ENCODE measurements at regions not wholly inside any gene's neighbourhood (a gene's known extent, or its start where the extent isn't known, plus 50 kb on each side); places are given as distances from the start of the nearest gene placed in this dataset.
"Not testable (repeated sequence)": the region's sequence is repeated elsewhere in the genome, so short reads cannot be mapped to it uniquely, and the experiment has no call there.

- TF ChIP-seq EZH2 (IDR thresholded peaks at IDR 0.05; ENCODE audit: low read depth, low read length, severe bottlenecking); PHF8 (conservative IDR thresholded peaks at IDR 0.05; ENCODE audit: low read depth, low read length); SIX5 (IDR thresholded peaks at IDR 0.05; ENCODE audit: low read depth, low read length); SP4 (IDR thresholded peaks at IDR 0.05; ENCODE audit: low read length); SIN3A (conservative IDR thresholded peaks at IDR 0.05 in 1 of 2, IDR thresholded peaks at IDR 0.05 in 1 of 2; ENCODE audit: low read depth in 1 of 2, low read length in 2 of 2); SP1 (IDR thresholded peaks at IDR 0.05; ENCODE audit: low read depth, low read length); CTCF (IDR thresholded peaks at IDR 0.05; ENCODE audit: control extremely low read depth in 1 of 3, insufficient read depth in 1 of 3, low read depth in 1 of 3, low read length in 3 of 3); EP300 (IDR thresholded peaks at IDR 0.05; ENCODE audit: borderline replicate concordance in 1 of 2, low read depth in 2 of 2, low read length in 2 of 2); JUND (IDR thresholded peaks at IDR 0.05; ENCODE audit: low read length): not testable (repeated sequence)
These were observed 142.3 kb downstream of the TMEM121 start for GRCh38 chr14:105668471-105669230.

Measured in H1 (cell line).